ENCODE measurements at regions not wholly inside any gene's neighbourhood (a gene's known extent, or its start where the extent isn't known, plus 50 kb on each side); places are given as distances from the start of the nearest gene placed in this dataset.

GRCh38 chr5:91910655-91911054, 527.5 kb upstream of the ARRDC3 start:
- H3K9me3 ChIP-seq: no peaks in the 10 kb centered on the region
- no peaks in the 10 kb centered on the region for H3K36me3 ChIP-seq (ENCODE audit: insufficient read depth in 1 of 2, low read depth in 1 of 2)
- no peak for DNase-seq
- no peaks in the 10 kb centered on the region for H3K27me3 ChIP-seq (ENCODE audit: insufficient read depth in 3 of 3, low read length in 2 of 3)
- TF ChIP-seq CTCF (IDR thresholded peaks at IDR 0.05): no peak
- WGBS, 3 donors: 67 to 82% (median 75%) methylated on average over 4 of the region's 4 CpGs
- H3K4me1 ChIP-seq: no peaks in the 10 kb centered on the region
- H3K4me3 ChIP-seq: no peak overlapping the region
- intact Hi-C loops (cut with DNase I): no loop called here
- ATAC-seq: no peak
- no peak overlapping the region for H3K27ac ChIP-seq

- intact Hi-C loops (cut with DNase I): no loop called here
- 68 to 78% (median 76%) methylated on average over 2 of the region's 2 CpGs for WGBS, 3 donors
These were observed 527.1 kb upstream of the ARRDC3 start for GRCh38 chr5:91910247-91910646.

GRCh38 chr5:91906494-91906893, 523.4 kb upstream of the ARRDC3 start:
- H3K27ac ChIP-seq: no peak overlapping the region
- H3K4me3 ChIP-seq: no peak overlapping the region
- no peak for DNase-seq
- no peaks in the 10 kb centered on the region for H3K4me1 ChIP-seq
- intact Hi-C loops (cut with DNase I): no loop called here
- WGBS, 3 donors: 64 to 89% (median 81%) methylated on average over 1 of the region's 1 CpG
- no peaks in the 10 kb centered on the region for H3K9me3 ChIP-seq
- H3K27me3 ChIP-seq (ENCODE audit: insufficient read depth in 3 of 3, low read length in 2 of 3): no peaks in the 10 kb centered on the region
- no peak for ATAC-seq
- no peaks in the 10 kb centered on the region for H3K36me3 ChIP-seq (ENCODE audit: insufficient read depth in 1 of 2, low read depth in 1 of 2)
- no peak for TF ChIP-seq CTCF (IDR thresholded peaks at IDR 0.05)

More at GRCh38 chr5:91910247-91910646, 527.1 kb upstream of the ARRDC3 start:
- no peak for DNase-seq
- no peak for ATAC-seq
- Histone ChIP-seq H3K27me3 (ENCODE audit: insufficient read depth in 3 of 3, low read length in 2 of 3) (no peaks in the 10 kb centered on the region), H3K27ac (no peak overlapping the region), H3K9me3 (no peaks in the 10 kb centered on the region), H3K4me3 (no peak overlapping the region), H3K36me3 (ENCODE audit: insufficient read depth in 1 of 2, low read depth in 1 of 2) (no peaks in the 10 kb centered on the region), H3K4me1 (no peaks in the 10 kb centered on the region)
- TF ChIP-seq CTCF (IDR thresholded peaks at IDR 0.05): no peak

- ATAC-seq (no peak), DNase-seq (no peak)
- Histone ChIP-seq H3K27ac (no peak overlapping the region), H3K4me1 (no peaks in the 10 kb centered on the region), H3K4me3 (no peak overlapping the region), H3K36me3 (ENCODE audit: insufficient read depth in 1 of 2, low read depth in 1 of 2) (no peaks in the 10 kb centered on the region), H3K9me3 (no peaks in the 10 kb centered on the region), H3K27me3 (ENCODE audit: insufficient read depth in 3 of 3, low read length in 2 of 3) (no peaks in the 10 kb centered on the region)
- no peak for TF ChIP-seq CTCF (IDR thresholded peaks at IDR 0.05)
- intact Hi-C loops (cut with DNase I): no loop called here
These were observed 522.9 kb upstream of the ARRDC3 start for GRCh38 chr5:91906027-91906426.

GRCh38 chr5:91898898-91899297, 515.8 kb upstream of the ARRDC3 start:
- WGBS, 3 donors: 32 to 40% (median 35%) methylated on average over 2 of the region's 2 CpGs
- intact Hi-C loops (cut with DNase I): no loop called here
- ATAC-seq (no peak), DNase-seq (no peak)
- H3K27ac ChIP-seq: no peak overlapping the region
- no peak overlapping the region for H3K4me3 ChIP-seq
- TF ChIP-seq CTCF (IDR thresholded peaks at IDR 0.05): no peak
- no peaks in the 10 kb centered on the region for H3K4me1 ChIP-seq
- H3K27me3 ChIP-seq (ENCODE audit: insufficient read depth in 3 of 3, low read length in 2 of 3): no peaks in the 10 kb centered on the region
- H3K36me3 ChIP-seq (ENCODE audit: insufficient read depth in 1 of 2, low read depth in 1 of 2): no peaks in the 10 kb centered on the region
- H3K9me3 ChIP-seq: no peaks in the 10 kb centered on the region
